Aorta (tissue), 5 donors: ENCODE measurements at regions not wholly inside any gene's neighbourhood (a gene's known extent, or its start where the extent isn't known, plus 50 kb on each side); places are given as distances from the start of the nearest gene placed in this dataset.

Experiments used
- ATAC-seq: fragments of 200-7000 bp; cut with Tn5 transposase; one replicate; pipeline ENCODE4 v1.9.1; 2022; ENCODE audit warnings: moderate library complexity; ENCODE audit not compliant: low FRiP score
- DNase-seq, 2 donors: peaks; one replicate each; pipeline ENCODE4 v3.0.0-alpha.2; 2020
- H3K27ac ChIP-seq, 2 donors: one replicate each; pipeline ENCODE4 v1.5.1; 2013; ENCODE audit warnings: low read length in 2 of 2, mild to moderate bottlenecking in 2 of 2, moderate library complexity in 2 of 2, control low read depth in 1 of 2, inconsistent platforms in 1 of 2, low read depth in 1 of 2
- H3K27me3 ChIP-seq, 2 donors: one replicate each; pipeline ENCODE4 v1.6.1; 2013; ENCODE audit warnings: control low read depth in 1 of 2, low read length in 1 of 2, mild to moderate bottlenecking in 1 of 2, moderate library complexity in 1 of 2; ENCODE audit not compliant: insufficient read depth in 2 of 2, control insufficient read depth in 1 of 2
- H3K36me3 ChIP-seq, 2 donors: one replicate each; pipeline ENCODE4 v1.6.1; 2013; ENCODE audit warnings: control low read depth in 1 of 2, low read length in 1 of 2, mild to moderate bottlenecking in 1 of 2; ENCODE audit not compliant: insufficient read depth in 2 of 2, control insufficient read depth in 1 of 2
- H3K4me1 ChIP-seq, 2 donors: one replicate each; pipeline ENCODE4 v1.6.1; 2013; ENCODE audit warnings: low read length in 2 of 2, control low read depth in 1 of 2, mild to moderate bottlenecking in 1 of 2, moderate library complexity in 1 of 2; ENCODE audit not compliant: insufficient read depth in 2 of 2, control insufficient read depth in 1 of 2
- H3K4me3 ChIP-seq, 2 donors: one replicate each; pipeline ENCODE4 v1.5.1; 2013; ENCODE audit warnings: low read length in 2 of 2, control low read depth in 1 of 2, mild to moderate bottlenecking in 1 of 2
- H3K9me3 ChIP-seq: one replicate; pipeline ENCODE4 v1.6.1; 2013; ENCODE audit warnings: mild to moderate bottlenecking, low read length; ENCODE audit not compliant: control insufficient read depth
- WGBS, 2 donors: extraction: QIAGEN DNeasy Blood & Tissue Kit; methylation state at CpG; one replicate each; pipeline ENCODE4 v1.1.7; 2013; 5-methylcytosine and 5-hydroxymethylcytosine counted together
- intact Hi-C, 2 donors: fragments of 100-400 bp; cut with DNase I; formaldehyde crosslinking; loops; one replicate each; pipeline versions ENCODE4 v1.14.2 to v1.15.0; 2022
- donor health status: healthy with polysubstance abuse.
- donor health status: Bipolar disorder and iron deficiency.
- donor health status: DM: no; HTN: no; CAD: no.
- donor health status: DM: no; HTN: no; CAD: no.
- donor health status: DM: yes; HTN: yes; CAD: no.

DNA sequence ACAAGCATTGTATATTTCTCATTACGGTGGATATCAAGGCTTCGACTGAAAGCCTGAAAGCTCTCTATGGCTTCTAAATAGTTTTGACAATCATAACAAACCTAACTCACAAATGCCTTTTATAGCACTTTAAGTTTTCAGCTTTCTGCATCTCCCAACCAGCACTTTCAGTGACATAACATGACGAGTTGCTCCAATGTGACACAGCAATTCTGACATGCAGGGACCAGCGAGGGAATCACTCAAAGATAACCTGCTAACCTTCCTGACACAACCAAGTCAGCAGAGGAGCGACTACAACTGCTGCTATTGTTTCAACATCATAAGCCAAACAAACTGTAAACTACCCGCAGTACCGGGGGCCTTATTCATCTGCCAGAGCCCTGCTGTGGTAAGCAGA, 95.7 kb upstream of the CDH20 start:
- Histone ChIP-seq H3K36me3 (no peaks in the 10 kb centered on the region), H3K27me3 (no peaks in the 10 kb centered on the region), H3K27ac (no peak overlapping the region), H3K4me1 (no peaks in the 10 kb centered on the region), H3K4me3 (no peak overlapping the region), H3K9me3 (peaks cover 3% of the 10 kb centered on the region)
- DNase-seq (no peak), ATAC-seq (no peak)
- intact Hi-C loops: no loop called here
- 75 to 82% methylated on average over 7 of the region's 7 CpGs for WGBS, 2 donors

DNA sequence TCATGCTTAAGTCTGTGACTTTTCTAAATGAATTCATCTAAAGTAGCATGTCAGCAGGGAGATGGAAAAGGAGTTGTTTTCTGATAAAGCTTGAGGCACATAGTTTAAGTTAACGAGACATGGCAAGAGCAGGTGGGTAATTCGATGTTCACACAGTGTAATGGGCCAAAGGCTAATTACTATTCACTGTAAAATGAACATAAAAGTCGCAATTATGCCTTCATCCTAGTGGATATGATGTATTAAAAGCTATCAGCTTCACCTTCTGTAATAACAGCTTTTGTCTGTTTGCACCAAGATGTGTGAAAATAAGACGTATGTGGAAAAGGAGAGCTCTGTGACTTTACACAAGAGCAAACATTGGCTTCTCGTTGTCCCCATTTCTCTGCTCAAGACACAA, 94.2 kb upstream of the CDH20 start:
- DNase-seq (no peak), ATAC-seq (no peak)
- H3K4me1 ChIP-seq: no peaks in the 10 kb centered on the region
- no peak overlapping the region for H3K4me3 ChIP-seq
- H3K9me3 ChIP-seq: peaks cover 3% of the 10 kb centered on the region
- WGBS, 2 donors: 75 to 79% methylated on average over 5 of the region's 5 CpGs
- no peak overlapping the region for H3K27ac ChIP-seq
- no peaks in the 10 kb centered on the region for H3K27me3 ChIP-seq
- intact Hi-C loops: no loop called here
- no peaks in the 10 kb centered on the region for H3K36me3 ChIP-seq

DNA sequence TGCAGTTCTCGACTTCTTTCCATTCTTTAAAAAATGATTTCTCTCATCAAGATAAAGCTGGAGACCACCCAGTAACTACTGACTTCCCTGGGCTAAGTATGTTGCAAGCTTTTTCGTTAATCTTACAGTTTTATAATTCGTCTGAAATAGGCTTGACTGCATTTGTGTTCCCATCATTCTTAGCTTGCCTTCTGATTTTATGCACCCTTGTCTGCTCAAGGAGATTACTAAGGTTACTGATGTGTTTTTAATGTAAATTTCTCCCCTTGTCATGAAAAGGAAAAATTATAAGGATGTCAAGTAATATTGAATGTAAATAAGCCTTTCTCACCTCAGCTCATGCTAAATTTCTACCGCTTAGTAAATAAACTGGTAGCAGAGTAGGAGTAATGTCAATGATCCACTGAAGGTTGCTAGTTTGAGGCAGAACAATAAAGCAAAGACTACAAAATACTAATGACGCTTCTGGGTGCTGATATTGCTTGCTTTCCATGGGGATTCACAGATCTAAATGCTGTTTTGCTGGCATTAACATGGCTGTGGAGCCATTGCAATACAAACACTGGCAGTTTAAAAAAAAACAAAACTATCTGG, 91.9 kb upstream of the CDH20 start:
- Histone ChIP-seq H3K27ac (no peak overlapping the region), H3K36me3 (no peaks in the 10 kb centered on the region), H3K4me1 (no peaks in the 10 kb centered on the region), H3K4me3 (no peak overlapping the region), H3K27me3 (no peaks in the 10 kb centered on the region), H3K9me3 (peaks cover 3% of the 10 kb centered on the region)
- no peak for ATAC-seq
- intact Hi-C loops: no loop called here
- WGBS, 2 donors: 51 to 63% methylated on average over 5 of the region's 5 CpGs
- DNase-seq: no peak

DNA sequence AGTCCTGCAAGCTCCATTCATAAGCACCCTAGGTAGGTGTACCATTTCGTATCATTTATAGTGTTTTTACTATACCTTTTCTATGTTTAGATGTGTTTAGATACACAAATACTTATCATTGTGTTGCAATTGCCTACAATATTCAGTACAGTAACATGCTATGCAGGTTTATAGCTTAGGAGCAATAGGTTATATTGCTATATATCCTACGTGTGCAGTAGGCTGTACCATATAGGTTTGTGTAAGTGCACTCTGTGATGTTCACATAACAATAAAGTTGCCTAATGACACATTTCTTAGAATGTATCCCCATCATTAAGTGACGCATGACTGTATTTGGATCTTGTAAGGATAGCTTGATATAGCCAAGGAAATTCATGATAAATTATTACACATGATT, 88.6 kb upstream of the CDH20 start:
- H3K4me3 ChIP-seq: no peak overlapping the region
- no peak for DNase-seq
- no peak overlapping the region for H3K27ac ChIP-seq
- no peaks in the 10 kb centered on the region for H3K9me3 ChIP-seq
- H3K4me1 ChIP-seq: no peaks in the 10 kb centered on the region
- no peak for ATAC-seq
- no peaks in the 10 kb centered on the region for H3K36me3 ChIP-seq
- intact Hi-C loops: no loop called here
- no peaks in the 10 kb centered on the region for H3K27me3 ChIP-seq
- WGBS, 2 donors: 83 to 85% methylated on average over 3 of the region's 3 CpGs

DNA sequence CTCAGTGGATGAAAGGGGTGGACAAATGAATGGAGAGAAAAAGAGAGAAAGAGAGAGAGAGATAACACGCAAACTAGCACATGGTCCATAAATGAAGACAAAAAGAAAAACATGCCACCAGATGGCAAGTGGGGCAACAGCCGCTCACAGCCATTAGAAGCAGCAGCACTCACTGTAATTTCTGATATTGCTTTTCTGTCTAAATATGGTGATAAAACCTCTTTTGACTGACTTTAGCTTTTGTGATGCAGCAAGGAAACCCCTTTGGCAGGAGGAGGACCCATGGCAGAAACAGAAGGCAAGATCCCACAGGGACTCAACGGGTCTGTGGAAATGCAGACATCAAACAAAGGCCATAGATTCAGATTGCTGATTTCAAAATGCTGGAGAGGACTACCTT, 88.0 kb upstream of the CDH20 start:
- Histone ChIP-seq H3K27me3 (no peaks in the 10 kb centered on the region), H3K27ac (no peak overlapping the region), H3K4me3 (no peak overlapping the region), H3K4me1 (no peaks in the 10 kb centered on the region), H3K36me3 (no peaks in the 10 kb centered on the region), H3K9me3 (no peaks in the 10 kb centered on the region)
- DNase-seq (no peak), ATAC-seq (no peak)
- intact Hi-C loops: no loop called here
- WGBS, 2 donors: 73 to 77% methylated on average over 3 of the region's 3 CpGs

DNA sequence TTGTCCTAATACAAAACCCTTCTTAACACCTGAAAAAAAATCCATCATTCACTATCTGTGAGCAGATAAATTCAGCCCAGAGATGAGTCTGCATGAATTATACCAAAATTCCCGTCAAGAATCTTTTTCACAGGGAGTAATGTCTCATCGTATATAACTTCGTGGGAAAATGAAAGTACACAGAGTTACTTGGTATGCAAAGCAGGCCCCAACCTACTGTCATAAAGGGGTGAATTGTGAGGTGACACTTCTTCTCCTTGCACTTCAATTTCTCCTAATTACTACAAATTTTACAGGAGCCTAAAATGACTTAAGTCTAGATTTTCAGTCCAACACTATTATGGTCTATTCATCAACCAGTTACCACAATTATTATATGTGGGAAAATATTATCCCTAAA, 84.6 kb upstream of the CDH20 start:
- WGBS, 2 donors: 58 to 75% methylated on average over 3 of the region's 3 CpGs
- intact Hi-C loops: no loop called here
- ATAC-seq (no peak), DNase-seq (no peak)
- Histone ChIP-seq H3K4me3 (no peak overlapping the region), H3K36me3 (no peaks in the 10 kb centered on the region), H3K27ac (no peak overlapping the region), H3K9me3 (no peaks in the 10 kb centered on the region), H3K4me1 (no peaks in the 10 kb centered on the region), H3K27me3 (no peaks in the 10 kb centered on the region)

DNA sequence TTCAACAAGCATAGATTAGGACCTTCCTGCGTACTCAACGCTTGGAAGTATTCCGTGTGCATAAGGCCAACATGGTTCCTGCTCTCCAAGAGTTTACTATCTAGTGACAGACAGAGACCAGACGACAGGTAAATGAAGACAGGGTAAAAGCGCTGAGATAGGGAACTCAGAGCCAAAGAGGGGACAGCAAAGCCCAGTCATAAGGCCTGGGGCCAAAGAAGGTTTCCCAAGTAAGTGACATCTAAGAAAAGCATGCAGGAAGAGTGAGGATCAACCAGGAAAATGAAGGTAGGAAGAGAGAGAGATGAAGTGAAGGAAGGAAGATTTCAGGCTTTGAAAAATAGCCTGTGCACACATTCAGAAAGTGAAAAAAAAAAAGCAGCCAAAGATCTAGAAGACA, 76.9 kb upstream of the CDH20 start:
- Histone ChIP-seq H3K4me3 (no peak overlapping the region), H3K27me3 (no peaks in the 10 kb centered on the region), H3K9me3 (no peaks in the 10 kb centered on the region), H3K36me3 (no peaks in the 10 kb centered on the region), H3K27ac (no peak overlapping the region), H3K4me1 (no peaks in the 10 kb centered on the region)
- WGBS, 2 donors: 88 to 93% methylated on average over 5 of the region's 5 CpGs
- DNase-seq: no peak
- intact Hi-C loops: no loop called here
- no peak for ATAC-seq

DNA sequence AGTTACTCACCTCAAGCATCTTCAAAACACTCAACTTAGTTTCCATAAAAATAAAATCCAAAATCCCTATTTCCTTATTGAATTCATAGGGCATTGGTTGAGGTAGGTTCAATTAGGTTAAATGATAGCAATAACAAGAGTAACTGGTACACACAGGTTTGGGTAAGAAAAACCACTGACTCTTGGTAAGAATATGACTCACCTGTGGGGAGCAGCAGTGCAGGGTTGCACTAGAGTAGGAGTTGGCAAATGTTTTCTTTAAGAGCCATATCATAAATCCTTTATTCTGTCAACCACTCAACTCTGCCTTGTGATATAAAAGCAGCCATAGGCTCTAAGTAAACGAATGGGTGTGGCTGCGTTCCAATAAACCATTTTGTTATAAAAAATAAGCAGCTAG, 71.4 kb upstream of the CDH20 start:
- no peaks in the 10 kb centered on the region for H3K9me3 ChIP-seq

DNA sequence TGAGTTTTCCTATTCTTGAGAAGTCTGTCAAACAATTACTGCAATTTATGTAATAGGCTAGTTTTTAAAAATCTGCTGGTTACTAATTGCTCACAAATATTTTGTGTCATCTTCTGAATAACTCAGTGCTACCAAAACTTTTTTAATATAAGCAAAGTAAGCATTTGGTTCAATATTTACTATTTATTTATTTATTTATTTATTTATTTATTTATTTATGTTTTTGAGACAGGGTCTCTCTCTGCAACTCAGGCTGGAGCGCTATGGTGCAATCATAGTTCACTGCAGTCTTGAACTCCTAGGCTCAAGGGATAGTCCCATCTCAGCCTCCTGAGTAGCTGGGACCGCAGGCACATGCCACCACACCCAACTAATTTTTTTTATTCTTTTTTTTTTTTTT, 60.4 kb upstream of the CDH20 start:
- no peak overlapping the region for H3K27ac ChIP-seq
- H3K27me3 ChIP-seq: no peaks in the 10 kb centered on the region
- no peak overlapping the region for H3K4me3 ChIP-seq
- no peaks in the 10 kb centered on the region for H3K36me3 ChIP-seq
- 94 to 97% methylated on average over 2 of the region's 2 CpGs for WGBS, 2 donors
- DNase-seq: no peak
- H3K9me3 ChIP-seq: peaks cover 1% of the 10 kb centered on the region
- intact Hi-C loops: no loop called here
- H3K4me1 ChIP-seq: no peaks in the 10 kb centered on the region
- no peak for ATAC-seq

More for the DNA sequence above, 71.4 kb upstream of the CDH20 start:
- no peaks in the 10 kb centered on the region for H3K4me1 ChIP-seq
- ATAC-seq (no peak), DNase-seq (no peak)
- no peaks in the 10 kb centered on the region for H3K27me3 ChIP-seq
- intact Hi-C loops: no loop called here
- no peak overlapping the region for H3K27ac ChIP-seq
- H3K36me3 ChIP-seq: no peaks in the 10 kb centered on the region
- no peak overlapping the region for H3K4me3 ChIP-seq
- WGBS, 2 donors: 89 to 96% methylated on average over 2 of the region's 2 CpGs
